WERI-Rb-1 (cell line): ENCODE measurements at regions not wholly inside any gene's neighbourhood (a gene's known extent, or its start where the extent isn't known, plus 50 kb on each side); places are given as distances from the start of the nearest gene placed in this dataset.

Experiments
- DNase-seq: peaks from one replicate; pipeline ENCODE4 v3.0.0-alpha.2; 2020
- H3K27ac ChIP-seq: fragments of 250-450 bp; sonication (Bioruptor Pico); 2 replicates; pipeline ENCODE4 v1.5.1; 2020; ENCODE audit warnings: mild to moderate bottlenecking, moderate library complexity
- H3K27me3 ChIP-seq: fragments of 250-450 bp; sonication (Bioruptor Pico); 2 replicates; pipeline ENCODE4 v1.5.1; 2021; ENCODE audit warnings: mild to moderate bottlenecking, low read depth, moderate library complexity; ENCODE audit not compliant: insufficient read depth, severe bottlenecking
- H3K36me3 ChIP-seq: fragments of 250-450 bp; sonication (Bioruptor Pico); 2 replicates; pipeline ENCODE4 v1.5.1; 2020; ENCODE audit warnings: mild to moderate bottlenecking, moderate library complexity
- H3K4me3 ChIP-seq: 2 replicates; pipeline ENCODE4 v1.5.1; 2011; ENCODE audit warnings: low read depth, mild to moderate bottlenecking, control low read depth, low read length
- H3K9me3 ChIP-seq: fragments of 250-450 bp; sonication (Bioruptor Pico); 2 replicates; pipeline ENCODE4 v1.5.1; 2021; ENCODE audit warnings: mild to moderate bottlenecking, moderate library complexity; ENCODE audit not compliant: severe bottlenecking
- CTCF ChIP-seq: IDR thresholded peaks from 2 replicates; pipeline ENCODE4 v1.5.1; 2011; ENCODE audit warnings: low read depth, mild to moderate bottlenecking, control low read depth, inconsistent platforms, low read length

DNA sequence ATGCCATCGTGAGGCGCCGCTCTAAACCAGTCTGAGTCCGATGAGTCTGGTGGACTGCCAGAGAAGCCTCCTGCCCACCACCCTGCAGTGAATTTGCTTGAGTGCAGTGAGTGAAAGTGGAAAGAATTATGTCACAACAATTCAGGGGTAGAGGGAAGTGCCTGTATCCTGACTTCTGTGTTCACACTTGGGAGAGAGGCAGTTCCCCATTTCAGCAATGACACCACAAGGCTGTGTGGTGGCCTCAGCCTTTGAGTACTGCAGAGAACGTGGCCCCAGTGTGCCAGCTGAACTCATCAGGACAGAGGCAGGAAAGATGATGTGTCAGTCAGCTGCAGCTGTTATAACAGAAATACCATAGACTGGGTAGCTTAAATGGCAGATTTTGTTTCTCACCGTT is 155.6 kb downstream of the COG6 start:
- Histone ChIP-seq H3K36me3 (no peaks in the 10 kb centered on the region), H3K4me3 (no peak overlapping the region), H3K27me3 (no peaks in the 10 kb centered on the region), H3K27ac (no peak overlapping the region), H3K9me3 (no peaks in the 10 kb centered on the region)
- TF ChIP-seq CTCF: no peak
- DNase-seq: no peak

GRCh38 chr13:39811696-39812095 is 156.2 kb downstream of the COG6 start:
- H3K4me3 ChIP-seq: no peak overlapping the region
- H3K36me3 ChIP-seq: no peaks in the 10 kb centered on the region
- 0 out of 2 replicates have a peak, but pooled peaks have one; percentile 3 for TF ChIP-seq CTCF
- no peaks in the 10 kb centered on the region for H3K27me3 ChIP-seq
- no peak overlapping the region for H3K27ac ChIP-seq
- DNase-seq: no peak
- H3K9me3 ChIP-seq: no peaks in the 10 kb centered on the region

DNA sequence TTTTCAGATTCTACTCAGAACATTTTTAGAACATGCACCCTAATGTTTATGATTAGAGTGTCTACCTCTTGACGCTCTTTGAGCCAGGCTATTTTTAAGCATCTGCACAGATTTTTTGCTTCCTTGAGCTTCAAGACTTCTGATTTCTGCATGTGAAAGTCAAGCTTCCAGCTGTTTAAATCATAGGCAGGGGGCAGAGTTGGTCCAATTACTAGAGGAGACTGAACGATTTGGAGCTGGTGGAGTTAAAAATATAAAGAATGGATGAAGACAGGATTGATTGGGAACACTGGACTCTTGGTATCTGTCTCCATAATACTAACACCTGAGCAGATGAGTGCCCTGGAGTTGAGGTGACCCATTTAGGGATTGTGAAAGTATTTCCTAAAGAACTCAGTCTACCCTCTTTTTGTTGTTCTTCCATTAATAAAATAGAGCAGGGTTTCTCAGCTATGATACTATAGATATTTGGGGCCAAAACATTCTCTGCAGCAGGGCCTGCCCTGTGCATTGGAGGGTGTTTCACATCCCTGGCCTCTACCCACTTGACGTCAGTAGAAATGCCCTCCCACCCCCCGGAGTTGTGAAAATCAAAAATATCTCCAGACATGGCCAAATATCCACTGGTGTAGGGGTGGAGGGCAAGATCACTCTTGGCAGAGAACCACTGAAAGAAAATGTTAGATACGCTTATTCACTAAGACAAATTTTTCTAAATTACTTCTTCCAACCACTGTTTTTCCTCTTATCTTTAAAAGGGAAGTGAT is 160.1 kb downstream of the COG6 start:
- no peaks in the 10 kb centered on the region for H3K9me3 ChIP-seq

GRCh38 chr13:39816936-39817335 is 161.5 kb downstream of the COG6 start:
- Histone ChIP-seq H3K36me3 (no peaks in the 10 kb centered on the region), H3K4me3 (no peak overlapping the region), H3K27me3 (no peaks in the 10 kb centered on the region), H3K27ac (no peak overlapping the region), H3K9me3 (no peaks in the 10 kb centered on the region)
- no peak for TF ChIP-seq CTCF
- no peak for DNase-seq

More for the DNA sequence above, 160.1 kb downstream of the COG6 start:
- TF ChIP-seq CTCF: no peak
- H3K27me3 ChIP-seq: no peaks in the 10 kb centered on the region
- H3K36me3 ChIP-seq: no peaks in the 10 kb centered on the region
- no peak overlapping the region for H3K4me3 ChIP-seq
- DNase-seq: no peak
- no peak overlapping the region for H3K27ac ChIP-seq

GRCh38 chr13:39818953-39819352 is 163.5 kb downstream of the COG6 start:
- Histone ChIP-seq H3K27ac (no peak overlapping the region), H3K9me3 (no peaks in the 10 kb centered on the region), H3K36me3 (no peaks in the 10 kb centered on the region), H3K4me3 (no peak overlapping the region), H3K27me3 (no peaks in the 10 kb centered on the region)
- no peak for DNase-seq
- TF ChIP-seq CTCF: no peak

DNA sequence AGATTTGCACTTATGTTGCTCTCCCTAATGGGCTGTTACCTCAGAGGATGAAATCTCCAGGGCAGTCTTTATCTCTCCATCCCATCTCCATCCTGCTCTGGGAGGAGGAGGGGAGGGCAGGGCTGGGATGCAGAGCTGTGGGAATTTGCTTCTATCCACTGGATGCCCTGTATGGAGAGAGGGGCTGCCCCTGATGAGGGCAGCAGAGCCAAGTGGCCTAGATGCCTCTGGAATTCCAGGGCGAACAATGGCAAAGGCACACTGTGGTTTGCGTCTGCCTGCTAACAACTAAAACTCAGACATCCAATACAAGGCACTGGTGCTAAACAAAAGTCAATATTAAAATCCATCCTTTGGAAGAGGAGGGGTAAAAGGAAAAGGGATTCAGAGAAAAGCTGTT is 165.1 kb downstream of the COG6 start:
- H3K4me3 ChIP-seq: no peak overlapping the region
- H3K27me3 ChIP-seq: no peaks in the 10 kb centered on the region
- DNase-seq: no peak

More for the DNA sequence above, 165.1 kb downstream of the COG6 start:
- Histone ChIP-seq H3K36me3 (no peaks in the 10 kb centered on the region), H3K27ac (no peak overlapping the region), H3K9me3 (no peaks in the 10 kb centered on the region)
- no peak for TF ChIP-seq CTCF
